Mesenchymal stem cell (in vitro differentiated cells and primary cell): ENCODE measurements at regions not wholly inside any gene's neighbourhood (a gene's known extent, or its start where the extent isn't known, plus 50 kb on each side); places are given as distances from the start of the nearest gene placed in this dataset.

Experiments
- DNase-seq: peaks from one replicate; pipeline ENCODE4 v3.0.0-alpha.2; 2013
- H2AFZ ChIP-seq: one replicate; pipeline ENCODE4 v1.6.1; 2013; ENCODE audit warnings: low read depth, mild to moderate bottlenecking, control low read depth, inconsistent platforms, low read length, moderate library complexity
- H2AK5ac ChIP-seq: 2 replicates; pipeline ENCODE4 v1.6.1; 2013; ENCODE audit warnings: low read length, moderate library complexity, mild to moderate bottlenecking, inconsistent platforms; ENCODE audit not compliant: severe bottlenecking
- H2BK120ac ChIP-seq: one replicate; pipeline ENCODE4 v1.6.1; 2013; ENCODE audit warnings: low read depth, mild to moderate bottlenecking, inconsistent platforms, low read length, moderate library complexity
- H2BK12ac ChIP-seq, 2 experiments: one replicate each; pipeline ENCODE4 v1.6.1; 2013; ENCODE audit warnings: inconsistent platforms in 2 of 2, low read length in 2 of 2, mild to moderate bottlenecking in 2 of 2, moderate library complexity in 2 of 2, control low read depth in 1 of 2
- H2BK15ac ChIP-seq: one replicate; pipeline ENCODE4 v1.6.1; 2013; ENCODE audit warnings: mild to moderate bottlenecking, low read depth, inconsistent platforms; ENCODE audit not compliant: poor library complexity, severe bottlenecking
- H2BK5ac ChIP-seq: 2 replicates; pipeline ENCODE4 v1.6.1; 2013; ENCODE audit warnings: low read depth, mild to moderate bottlenecking, low read length, control low read depth, inconsistent platforms; ENCODE audit not compliant: poor library complexity, severe bottlenecking
- H3K14ac ChIP-seq, 2 experiments: one replicate each; pipeline ENCODE4 v1.6.1; 2013; ENCODE audit warnings: inconsistent platforms in 2 of 2, low read length in 2 of 2, control low read depth in 1 of 2, mild to moderate bottlenecking in 1 of 2, moderate library complexity in 1 of 2
- H3K18ac ChIP-seq, 2 experiments: one replicate each; pipeline ENCODE4 v1.6.1; 2013; ENCODE audit warnings: inconsistent platforms in 2 of 2, low read length in 2 of 2, control low read depth in 1 of 2, low read depth in 1 of 2, mild to moderate bottlenecking in 1 of 2
- H3K23ac ChIP-seq, 2 experiments: one replicate each; pipeline ENCODE4 v1.6.1; 2013; ENCODE audit warnings: inconsistent platforms in 2 of 2, low read length in 2 of 2, mild to moderate bottlenecking in 2 of 2, moderate library complexity in 2 of 2, control low read depth in 1 of 2
- H3K27ac ChIP-seq: 2 replicates; pipeline ENCODE4 v1.5.1; 2013; ENCODE audit warnings: mild to moderate bottlenecking, moderate library complexity, low read length, control low read depth, inconsistent platforms; ENCODE audit not compliant: poor library complexity, severe bottlenecking
- H3K27me3 ChIP-seq, 2 experiments: 2 replicates each; pipeline versions ENCODE4 v1.6.1 to v1.7.0; 2013; ENCODE audit warnings: low read length in 2 of 2, mild to moderate bottlenecking in 2 of 2, moderate library complexity in 2 of 2, control low read depth in 1 of 2, inconsistent platforms in 1 of 2; ENCODE audit not compliant: control insufficient read depth in 1 of 2, insufficient read depth in 1 of 2
- H3K36me3 ChIP-seq, 2 experiments: 2 replicates each; pipeline versions ENCODE4 v1.6.1 to v1.7.0; 2013; ENCODE audit warnings: low read length in 2 of 2, control low read depth in 1 of 2, inconsistent platforms in 1 of 2, low read depth in 1 of 2, mild to moderate bottlenecking in 1 of 2; ENCODE audit not compliant: insufficient read depth in 2 of 2, control insufficient read depth in 1 of 2
- H3K4ac ChIP-seq, 2 experiments: one replicate each; pipeline ENCODE4 v1.6.1; 2013; ENCODE audit warnings: inconsistent platforms in 2 of 2, low read length in 2 of 2, mild to moderate bottlenecking in 2 of 2, moderate library complexity in 2 of 2, control low read depth in 1 of 2, low read depth in 1 of 2
- H3K4me1 ChIP-seq: 2 replicates; pipeline ENCODE4 v1.6.1; 2013; ENCODE audit warnings: low read depth, low read length, control low read depth; ENCODE audit not compliant: control insufficient read depth, insufficient read depth
- H3K4me2 ChIP-seq: 2 replicates; pipeline ENCODE4 v1.6.1; 2013; ENCODE audit warnings: low read length, mild to moderate bottlenecking, inconsistent platforms; ENCODE audit not compliant: poor library complexity, severe bottlenecking
- H3K4me3 ChIP-seq, 2 experiments: 2 replicates each; pipeline versions ENCODE4 v1.5.1 to v1.7.0; 2013; ENCODE audit warnings: low read length in 2 of 2, mild to moderate bottlenecking in 2 of 2, control low read depth in 1 of 2, low read depth in 1 of 2; ENCODE audit not compliant: insufficient read depth in 1 of 2
- H3K79me1 ChIP-seq: replicated peaks from 2 replicates; pipeline ENCODE4 v1.6.1; 2013; ENCODE audit warnings: mild to moderate bottlenecking, control low read depth, low read length, inconsistent platforms; ENCODE audit not compliant: poor library complexity, severe bottlenecking
- H3K9ac ChIP-seq: 2 replicates; pipeline ENCODE4 v1.7.0; 2013; ENCODE audit warnings: mild to moderate bottlenecking, low read length, moderate library complexity
- H3K9me3 ChIP-seq: 2 replicates; pipeline ENCODE4 v1.7.0; 2013; ENCODE audit warnings: mild to moderate bottlenecking, low read length; ENCODE audit not compliant: control insufficient read depth
- H4K8ac ChIP-seq: one replicate; pipeline ENCODE4 v1.6.1; 2013; ENCODE audit warnings: inconsistent platforms, mild to moderate bottlenecking, low read length, moderate library complexity
- H4K91ac ChIP-seq: one replicate; pipeline ENCODE4 v1.6.1; 2013; ENCODE audit warnings: mild to moderate bottlenecking, low read length, inconsistent platforms
- WGBS: methylation state at CpG from one replicate; pipeline ENCODE4 v1.1.7; 2013; ENCODE audit warnings: mixed read lengths; 5-methylcytosine and 5-hydroxymethylcytosine counted together

- Histone ChIP-seq H3K36me3 (no peaks in the 10 kb centered on the region), H2BK5ac (no peak overlapping the region), H2AFZ (no peak overlapping the region), H2BK12ac (no peak overlapping the region), H3K18ac (no peak overlapping the region), H4K8ac (no peak overlapping the region), H3K4ac (no peak overlapping the region), H3K23ac (no peak overlapping the region), H3K4me2 (no peak overlapping the region), H3K27ac (no peak overlapping the region), H3K79me1 (no peaks in the 10 kb centered on the region), H3K9me3 (no peaks in the 10 kb centered on the region), H3K4me1 (peaks cover 7% of the 10 kb centered on the region), H3K9ac (no peak overlapping the region), H4K91ac (no peak overlapping the region), H3K14ac (peak overlapping the region in 1 of 2 experiments; percentile 57), H2BK15ac (no peak overlapping the region), H2AK5ac (no peak overlapping the region), H3K27me3 (peaks cover 0 to 15% of the 10 kb centered on the region in 2 experiments), H3K4me3 (no peak overlapping the region), H2BK120ac (no peak overlapping the region)
- peak; percentile 39 for DNase-seq
- 89% methylated on average over 2 of the region's 2 CpGs for WGBS
These were observed 116.7 kb downstream of the UNC5CL start for GRCh38 chr6:40922281-40922680.

- no peaks in the 10 kb centered on the region for H3K36me3 ChIP-seq
- no peak overlapping the region for H2BK5ac ChIP-seq
- peaks cover 7 to 8% of the 10 kb centered on the region in 2 experiments for H3K27me3 ChIP-seq
- no peak overlapping the region for H4K91ac ChIP-seq
- H3K9me3 ChIP-seq, result no peaks in the 10 kb centered on the region
- H2AK5ac ChIP-seq, result no peak overlapping the region
- H3K4ac ChIP-seq, result no peak overlapping the region
- no peak overlapping the region for H2BK15ac ChIP-seq
- 77% methylated on average over 5 of the region's 5 CpGs for whole genome bisulfite sequencing
- no peak overlapping the region for H3K27ac ChIP-seq
- no peak overlapping the region for H3K9ac ChIP-seq
- no peak overlapping the region for H3K4me2 ChIP-seq
- no peak overlapping the region for H3K14ac ChIP-seq
- H4K8ac ChIP-seq, result no peak overlapping the region
- no peaks in the 10 kb centered on the region for H3K79me1 ChIP-seq
- H2BK120ac ChIP-seq, result no peak overlapping the region
- no peak overlapping the region for H2AFZ ChIP-seq
- no peak overlapping the region for H2BK12ac ChIP-seq
- H3K23ac ChIP-seq, result no peak overlapping the region
- H3K4me1 ChIP-seq, result peaks cover 5% of the 10 kb centered on the region
- H3K18ac ChIP-seq, result no peak overlapping the region
- no peak overlapping the region for H3K4me3 ChIP-seq
- DNase-seq, result no peak
These were observed 120.9 kb downstream of the UNC5CL start for GRCh38 chr6:40918040-40918651.

GRCh38 chr6:40917603-40918002 is 121.4 kb downstream of the UNC5CL start:
- no peak overlapping the region for H2BK5ac ChIP-seq
- no peak overlapping the region for H2BK12ac ChIP-seq
- H3K27ac ChIP-seq, result no peak overlapping the region
- H3K4me3 ChIP-seq, result no peak overlapping the region
- H3K14ac ChIP-seq, result no peak overlapping the region
- H3K9me3 ChIP-seq, result no peaks in the 10 kb centered on the region
- no peak overlapping the region for H2BK15ac ChIP-seq
- 86% methylated on average over 2 of the region's 3 CpGs for WGBS
- H3K4me1 ChIP-seq, result peaks cover 4% of the 10 kb centered on the region
- no peaks in the 10 kb centered on the region for H3K36me3 ChIP-seq
- no peak for DNase-seq
- H2BK120ac ChIP-seq, result no peak overlapping the region
- H3K9ac ChIP-seq, result no peak overlapping the region
- H2AK5ac ChIP-seq, result no peak overlapping the region
- H2AFZ ChIP-seq, result no peak overlapping the region
- H3K23ac ChIP-seq, result no peak overlapping the region
- peaks cover 7 to 8% of the 10 kb centered on the region in 2 experiments for H3K27me3 ChIP-seq
- H4K8ac ChIP-seq, result no peak overlapping the region
- no peaks in the 10 kb centered on the region for H3K79me1 ChIP-seq
- H4K91ac ChIP-seq, result no peak overlapping the region
- H3K18ac ChIP-seq, result no peak overlapping the region
- H3K4ac ChIP-seq, result no peak overlapping the region
- H3K4me2 ChIP-seq, result no peak overlapping the region

- Histone ChIP-seq H3K18ac (peak overlapping the region in 1 of 2 experiments; percentile 55), H4K8ac (no peak overlapping the region), H3K27me3 (peaks cover 7 to 8% of the 10 kb centered on the region in 2 experiments), H3K4me1 (no peaks in the 10 kb centered on the region), H3K14ac (no peak overlapping the region), H3K79me1 (no peaks in the 10 kb centered on the region), H3K27ac (no peak overlapping the region), H3K4ac (no peak overlapping the region), H3K4me3 (no peak overlapping the region), H3K9me3 (no peaks in the 10 kb centered on the region), H2AFZ (no peak overlapping the region), H2AK5ac (no peak overlapping the region), H3K23ac (no peak overlapping the region), H3K4me2 (no peak overlapping the region), H3K36me3 (no peaks in the 10 kb centered on the region), H2BK5ac (no peak overlapping the region), H2BK12ac (no peak overlapping the region), H2BK15ac (no peak overlapping the region), H4K91ac (no peak overlapping the region), H2BK120ac (no peak overlapping the region), H3K9ac (no peak overlapping the region)
- WGBS, result 14% methylated on average over 1 of the region's 1 CpG
- DNase-seq, result peak; percentile 61
These were observed 122.2 kb downstream of the UNC5CL start for GRCh38 chr6:40916845-40917244.
